HG02852 (cell line): ENCODE measurements at regions not wholly inside any gene's neighbourhood (a gene's known extent, or its start where the extent isn't known, plus 50 kb on each side); places are given as distances from the start of the nearest gene placed in this dataset.

Experiments
- ATAC-seq: cut with Tn5 transposase; IDR thresholded peaks from one replicate; pipeline ENCODE4 v1.9.1; 2021; ENCODE audit warnings: mild to moderate bottlenecking, moderate library complexity; ENCODE audit not compliant: unreplicated experiment

- no peak for ATAC-seq
These were observed 479.8 kb upstream of the GOT2 start for GRCh38 chr16:59213952-59214351.

GRCh38 chr16:59212492-59213024 lies 478.4 kb upstream of the GOT2 start:
- ATAC-seq, result no peak

- no peak for ATAC-seq
These were observed 476.9 kb upstream of the GOT2 start for GRCh38 chr16:59210955-59211541.

- no peak for ATAC-seq
These were observed 471.3 kb upstream of the GOT2 start for GRCh38 chr16:59205403-59205802.

- ATAC-seq, result no peak
These were observed 470.5 kb upstream of the GOT2 start for GRCh38 chr16:59204589-59204988.

- no peak for ATAC-seq
These were observed 468.2 kb upstream of the GOT2 start for GRCh38 chr16:59202233-59202862.

GRCh38 chr16:59201821-59202220 lies 467.7 kb upstream of the GOT2 start:
- no peak for ATAC-seq

GRCh38 chr16:59201160-59201559 lies 467.0 kb upstream of the GOT2 start:
- ATAC-seq, result no peak

- no peak for ATAC-seq
These were observed 464.4 kb upstream of the GOT2 start for GRCh38 chr16:59198487-59198886.

GRCh38 chr16:59195242-59195641 lies 461.1 kb upstream of the GOT2 start:
- ATAC-seq, result no peak

GRCh38 chr16:59193637-59194036 lies 459.5 kb upstream of the GOT2 start:
- ATAC-seq, result no peak

GRCh38 chr16:59192551-59193199 lies 458.6 kb upstream of the GOT2 start:
- ATAC-seq, result no peak

GRCh38 chr16:59190731-59191130 lies 456.6 kb upstream of the GOT2 start:
- no peak for ATAC-seq

GRCh38 chr16:59188029-59188428 lies 453.9 kb upstream of the GOT2 start:
- ATAC-seq, result no peak

GRCh38 chr16:59181821-59182420 lies 447.8 kb upstream of the GOT2 start:
- ATAC-seq, result no peak

GRCh38 chr16:59180083-59180476 lies 446.0 kb upstream of the GOT2 start:
- ATAC-seq, result no peak

GRCh38 chr16:59179446-59180082 lies 445.4 kb upstream of the GOT2 start:
- ATAC-seq, result no peak

- ATAC-seq, result no peak
These were observed 439.3 kb upstream of the GOT2 start for GRCh38 chr16:59173408-59173831.

- ATAC-seq, result no peak
These were observed 436.1 kb upstream of the GOT2 start for GRCh38 chr16:59170099-59170712.

GRCh38 chr16:59169168-59169567 lies 435.1 kb upstream of the GOT2 start:
- ATAC-seq, result no peak
